ENCODE measurements at regions not wholly inside any gene's neighbourhood (a gene's known extent, or its start where the extent isn't known, plus 50 kb on each side); places are given as distances from the start of the nearest gene placed in this dataset.
"Not testable (repeated sequence)": the region's sequence is repeated elsewhere in the genome, so short reads cannot be mapped to it uniquely, and the experiment has no call there.

- 0% methylated on average over 2 of the region's 2 CpGs for WGBS (ENCODE audit: low lambda C conversion rate)
- BruUV-seq (replicated peaks); FAIRE-seq; POLR2A ChIA-PET; H3K9me3 ChIP-seq (ENCODE audit: low read length); H3K4me2 ChIP-seq (ENCODE audit: low read depth, low read length); H2AFZ ChIP-seq (ENCODE audit: low read length); H3K4me3 ChIP-seq (replicated peaks in 1 of 3; ENCODE audit: insufficient read depth in 1 of 3, low read depth in 2 of 3, low read length in 3 of 3); DNase-seq (ENCODE audit: low spot score); H3K36me3 ChIP-seq (replicated peaks in 1 of 2; ENCODE audit: control insufficient read depth in 1 of 2, insufficient read depth in 2 of 2, low read length in 2 of 2); H3K4me1 ChIP-seq (ENCODE audit: insufficient read depth, low read length); H3K27me3 ChIP-seq (ENCODE audit: control insufficient read depth in 1 of 2, insufficient read depth in 2 of 2, low read length in 2 of 2); H4K20me1 ChIP-seq (ENCODE audit: insufficient read depth, low read length); intact Hi-C loops (cut with micrococcal nuclease; ENCODE audit: unreplicated experiment); ATAC-seq; H3K27ac ChIP-seq (ENCODE audit: extremely low read length, insufficient read depth, low read length); in situ Hi-C loops (cut with HindIII; ENCODE audit: extremely low pct_ligation_motif_present, low pct_unique_long_range_greater_than_20kb); CTCF ChIA-PET (ENCODE audit: low intra/inter-chr PET ratio, low total read pairs); H3K79me2 ChIP-seq (ENCODE audit: insufficient read depth, low read length); H3K9ac ChIP-seq (ENCODE audit: insufficient read depth, low read depth, low read length): not testable (repeated sequence)
Measured at GRCh38 chrX:79026742-79027141, 81.6 kb downstream of the P2RY10 start.

GRCh38 chrX:79035421-79035820, 90.2 kb downstream of the P2RY10 start:
- ChIA-PET POLR2A (no interaction called here), CTCF (ENCODE audit: low intra/inter-chr PET ratio, low total read pairs) (no interaction called here)
- Histone ChIP-seq H3K4me2 (ENCODE audit: low read depth, low read length) (no peak overlapping the region), H3K4me1 (ENCODE audit: insufficient read depth, low read length) (no peaks in the 10 kb centered on the region), H3K9me3 (ENCODE audit: low read length) (peaks cover 19% of the 10 kb centered on the region), H4K20me1 (ENCODE audit: insufficient read depth, low read length) (no peaks in the 10 kb centered on the region), H3K4me3 (replicated peaks in 1 of 3; ENCODE audit: insufficient read depth in 1 of 3, low read depth in 2 of 3, low read length in 3 of 3) (no peak overlapping the region), H3K79me2 (ENCODE audit: insufficient read depth, low read length) (no peaks in the 10 kb centered on the region), H3K36me3 (replicated peaks in 1 of 2; ENCODE audit: control insufficient read depth in 1 of 2, insufficient read depth in 2 of 2, low read length in 2 of 2) (no peaks in the 10 kb centered on the region), H2AFZ (ENCODE audit: low read length) (no peak overlapping the region), H3K27ac (ENCODE audit: extremely low read length, insufficient read depth, low read length) (no peak overlapping the region), H3K27me3 (ENCODE audit: control insufficient read depth in 1 of 2, insufficient read depth in 2 of 2, low read length in 2 of 2) (no peaks in the 10 kb centered on the region), H3K9ac (ENCODE audit: insufficient read depth, low read depth, low read length) (no peak overlapping the region)
- FAIRE-seq: no peak
- ATAC-seq: no peak
- TF ChIP-seq RAD51 (IDR thresholded peaks at IDR 0.05; ENCODE audit: borderline replicate concordance) (no peak), SRSF9 (IDR thresholded peaks at IDR 0.05; ENCODE audit: borderline replicate concordance, insufficient read depth, low read depth, low read length, poor library complexity, severe bottlenecking) (no peak), ATAD3A (CRISPR knock-in tag; IDR thresholded peaks at IDR 0.05) (no peak), FOXP1 (IDR thresholded peaks at IDR 0.05) (no peak), FOXP1 (CRISPR knock-in tag; IDR thresholded peaks at IDR 0.05) (no peak), ZNF513 (CRISPR knock-in tag; conservative IDR thresholded peaks at IDR 0.05) (no peak), LCORL (IDR thresholded peaks at IDR 0.05) (no peak), LCORL (CRISPR knock-in tag; IDR thresholded peaks at IDR 0.05) (no peak), ARID2 (CRISPR knock-in tag; IDR thresholded peaks at IDR 0.05; ENCODE audit: borderline replicate concordance) (no peak), ZBTB3 (CRISPR knock-in tag; IDR thresholded peaks at IDR 0.05; ENCODE audit: borderline replicate concordance, low read depth) (no peak)
- TF ChIP-seq, protein P1, sequence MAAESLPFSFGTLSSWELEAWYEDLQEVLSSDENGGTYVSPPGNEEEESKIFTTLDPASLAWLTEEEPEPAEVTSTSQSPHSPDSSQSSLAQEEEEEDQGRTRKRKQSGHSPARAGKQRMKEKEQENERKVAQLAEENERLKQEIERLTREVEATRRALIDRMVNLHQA (CRISPR knock-in tag; IDR thresholded peaks at IDR 0.05): no peak
- TF ChIP-seq, protein P2, sequence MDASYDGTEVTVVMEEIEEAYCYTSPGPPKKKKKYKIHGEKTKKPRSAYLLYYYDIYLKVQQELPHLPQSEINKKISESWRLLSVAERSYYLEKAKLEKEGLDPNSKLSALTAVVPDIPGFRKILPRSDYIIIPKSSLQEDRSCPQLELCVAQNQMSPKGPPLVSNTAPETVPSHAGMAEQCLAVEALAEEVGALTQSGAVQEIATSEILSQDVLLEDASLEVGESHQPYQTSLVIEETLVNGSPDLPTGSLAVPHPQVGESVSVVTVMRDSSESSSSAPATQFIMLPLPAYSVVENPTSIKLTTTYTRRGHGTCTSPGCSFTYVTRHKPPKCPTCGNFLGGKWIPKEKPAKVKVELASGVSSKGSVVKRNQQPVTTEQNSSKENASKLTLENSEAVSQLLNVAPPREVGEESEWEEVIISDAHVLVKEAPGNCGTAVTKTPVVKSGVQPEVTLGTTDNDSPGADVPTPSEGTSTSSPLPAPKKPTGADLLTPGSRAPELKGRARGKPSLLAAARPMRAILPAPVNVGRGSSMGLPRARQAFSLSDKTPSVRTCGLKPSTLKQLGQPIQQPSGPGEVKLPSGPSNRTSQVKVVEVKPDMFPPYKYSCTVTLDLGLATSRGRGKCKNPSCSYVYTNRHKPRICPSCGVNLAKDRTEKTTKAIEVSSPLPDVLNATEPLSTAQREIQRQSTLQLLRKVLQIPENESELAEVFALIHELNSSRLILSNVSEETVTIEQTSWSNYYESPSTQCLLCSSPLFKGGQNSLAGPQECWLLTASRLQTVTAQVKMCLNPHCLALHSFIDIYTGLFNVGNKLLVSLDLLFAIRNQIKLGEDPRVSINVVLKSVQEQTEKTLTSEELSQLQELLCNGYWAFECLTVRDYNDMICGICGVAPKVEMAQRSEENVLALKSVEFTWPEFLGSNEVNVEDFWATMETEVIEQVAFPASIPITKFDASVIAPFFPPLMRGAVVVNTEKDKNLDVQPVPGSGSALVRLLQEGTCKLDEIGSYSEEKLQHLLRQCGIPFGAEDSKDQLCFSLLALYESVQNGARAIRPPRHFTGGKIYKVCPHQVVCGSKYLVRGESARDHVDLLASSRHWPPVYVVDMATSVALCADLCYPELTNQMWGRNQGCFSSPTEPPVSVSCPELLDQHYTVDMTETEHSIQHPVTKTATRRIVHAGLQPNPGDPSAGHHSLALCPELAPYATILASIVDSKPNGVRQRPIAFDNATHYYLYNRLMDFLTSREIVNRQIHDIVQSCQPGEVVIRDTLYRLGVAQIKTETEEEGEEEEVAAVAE (CRISPR knock-in tag; IDR thresholded peaks at IDR 0.05; ENCODE audit: borderline replicate concordance): no peak
- TF ChIP-seq, protein P3, sequence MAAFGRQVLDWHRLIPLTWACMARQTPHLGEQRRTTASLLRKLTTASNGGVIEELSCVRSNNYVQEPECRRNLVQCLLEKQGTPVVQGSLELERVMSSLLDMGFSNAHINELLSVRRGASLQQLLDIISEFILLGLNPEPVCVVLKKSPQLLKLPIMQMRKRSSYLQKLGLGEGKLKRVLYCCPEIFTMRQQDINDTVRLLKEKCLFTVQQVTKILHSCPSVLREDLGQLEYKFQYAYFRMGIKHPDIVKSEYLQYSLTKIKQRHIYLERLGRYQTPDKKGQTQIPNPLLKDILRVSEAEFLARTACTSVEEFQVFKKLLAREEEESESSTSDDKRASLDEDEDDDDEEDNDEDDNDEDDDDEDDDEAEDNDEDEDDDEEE (CRISPR knock-in tag; IDR thresholded peaks at IDR 0.05): no peak
- intact Hi-C loops (cut with micrococcal nuclease; ENCODE audit: unreplicated experiment): no loop called here
- BruUV-seq (replicated peaks): no TSS peak
- 0% methylated on average over 1 of the region's 1 CpG for WGBS (ENCODE audit: low lambda C conversion rate)
- no peak for DNase-seq (ENCODE audit: low spot score)
- in situ Hi-C loops (cut with HindIII; ENCODE audit: extremely low pct_ligation_motif_present, low pct_unique_long_range_greater_than_20kb): no loop called here

All from HepG2 (cell line).